ENCODE measurements at regions not wholly inside any gene's neighbourhood (a gene's known extent, or its start where the extent isn't known, plus 50 kb on each side); places are given as distances from the start of the nearest gene placed in this dataset.

GRCh38 chr18:4836141-4836540 is 360.9 kb downstream of the AKAIN1 start:
- no peak for DNase-seq (ENCODE audit: extremely low read depth, low read depth)
- no peak for TF ChIP-seq CTCF (IDR thresholded peaks at IDR 0.05; ENCODE audit: low read depth, low read length)

GRCh38 chr18:4831791-4832375 is 365.2 kb downstream of the AKAIN1 start:
- DNase-seq (ENCODE audit: extremely low read depth, low read depth) = no peak
- TF ChIP-seq CTCF (IDR thresholded peaks at IDR 0.05; ENCODE audit: low read depth, low read length) = no peak

- no peak for TF ChIP-seq CTCF (IDR thresholded peaks at IDR 0.05; ENCODE audit: low read depth, low read length)
Measured at GRCh38 chr18:4831127-4831526, 365.9 kb downstream of the AKAIN1 start.

GRCh38 chr18:4823091-4823490 is 368.0 kb upstream of the DLGAP1 start:
- no peak for TF ChIP-seq CTCF (IDR thresholded peaks at IDR 0.05; ENCODE audit: low read depth, low read length)
- DNase-seq (ENCODE audit: extremely low read depth, low read depth) = no peak

More at GRCh38 chr18:4831127-4831526, 365.9 kb downstream of the AKAIN1 start:
- no peak for DNase-seq (ENCODE audit: extremely low read depth, low read depth)

- DNase-seq (ENCODE audit: extremely low read depth, low read depth) = no peak
Measured at GRCh38 chr18:4821801-4822200, 366.7 kb upstream of the DLGAP1 start.

GRCh38 chr18:4817665-4818064 is 362.6 kb upstream of the DLGAP1 start:
- no peak for DNase-seq (ENCODE audit: extremely low read depth, low read depth)
- TF ChIP-seq CTCF (IDR thresholded peaks at IDR 0.05; ENCODE audit: low read depth, low read length) = no peak

More at GRCh38 chr18:4821801-4822200, 366.7 kb upstream of the DLGAP1 start:
- no peak for TF ChIP-seq CTCF (IDR thresholded peaks at IDR 0.05; ENCODE audit: low read depth, low read length)

GRCh38 chr18:4813708-4814107 is 358.6 kb upstream of the DLGAP1 start:
- DNase-seq (ENCODE audit: extremely low read depth, low read depth) = no peak
- no peak for TF ChIP-seq CTCF (IDR thresholded peaks at IDR 0.05; ENCODE audit: low read depth, low read length)

Measured in AG09319 (cell line).